ENCODE measurements at regions not wholly inside any gene's neighbourhood (a gene's known extent, or its start where the extent isn't known, plus 50 kb on each side); places are given as distances from the start of the nearest gene placed in this dataset.
A peak's percentile ranks its signal among the peaks of the same experiment; 100 is the strongest.

DNA sequence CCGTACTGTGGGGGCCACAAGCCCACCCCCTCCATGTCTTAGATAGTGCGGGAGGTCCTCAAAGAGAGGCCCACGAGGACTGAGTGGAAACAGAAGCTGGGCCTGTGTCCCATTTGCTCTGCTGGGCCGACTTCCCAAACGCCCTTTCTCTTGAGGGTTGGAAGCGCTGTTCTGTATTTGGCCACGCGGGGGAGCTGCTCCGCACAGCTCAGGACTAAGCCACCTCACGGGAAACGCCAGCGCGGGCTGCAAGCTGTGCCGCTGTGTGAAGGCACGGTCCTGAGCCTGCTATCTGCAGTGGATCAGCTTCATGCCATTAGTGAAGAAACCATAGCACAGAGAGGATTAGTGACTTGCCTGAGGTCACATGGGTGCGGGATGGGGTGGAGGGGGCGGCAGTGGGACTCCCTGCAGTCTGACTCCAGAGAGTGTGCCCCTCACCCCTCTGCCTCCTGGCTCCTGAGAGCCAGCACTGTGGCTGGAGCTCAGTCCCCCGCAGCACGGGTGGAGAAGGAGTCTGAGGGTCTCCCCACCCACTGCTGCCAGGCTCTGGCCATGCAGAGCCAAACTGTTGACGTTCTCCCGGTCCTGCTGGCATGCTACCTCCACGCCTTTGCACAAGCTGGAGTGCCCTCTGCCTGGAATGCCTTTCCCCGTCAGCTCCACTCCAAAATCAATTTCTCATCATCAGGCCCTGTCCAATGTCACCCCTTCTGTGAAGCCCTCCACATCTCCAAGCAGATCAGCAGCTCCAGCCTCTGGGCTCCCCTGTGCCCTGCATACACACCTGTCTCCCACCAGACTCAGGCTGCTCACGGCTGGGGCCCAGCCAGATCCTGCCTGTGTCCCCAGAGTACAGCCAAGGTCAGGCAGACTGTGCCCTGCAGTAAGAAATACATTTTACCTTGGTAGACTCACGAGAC, 51.5 kb upstream of the LRRC32 start:
- DNase-seq = peak; percentile 99

DNA sequence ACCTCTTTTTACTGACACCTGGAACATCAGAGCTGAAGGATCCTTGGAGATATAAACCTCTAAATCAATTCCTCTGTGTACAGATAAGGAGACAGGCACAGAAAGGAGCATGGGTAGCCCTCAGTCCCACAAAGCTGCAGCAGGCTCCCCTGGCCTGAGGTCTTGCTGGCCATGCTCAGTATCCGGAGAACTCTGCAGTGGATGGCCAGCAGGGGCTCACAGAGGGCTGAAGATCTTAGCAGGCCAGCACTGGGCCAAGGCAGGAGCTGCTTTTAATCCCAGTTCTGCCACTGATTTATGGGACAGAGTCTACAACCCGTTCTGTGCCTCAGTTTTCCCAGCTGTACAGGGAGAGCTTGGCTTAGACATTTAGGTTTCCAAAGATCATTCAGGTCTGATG, 52.6 kb upstream of the LRRC32 start:
- no peak for DNase-seq

DNA sequence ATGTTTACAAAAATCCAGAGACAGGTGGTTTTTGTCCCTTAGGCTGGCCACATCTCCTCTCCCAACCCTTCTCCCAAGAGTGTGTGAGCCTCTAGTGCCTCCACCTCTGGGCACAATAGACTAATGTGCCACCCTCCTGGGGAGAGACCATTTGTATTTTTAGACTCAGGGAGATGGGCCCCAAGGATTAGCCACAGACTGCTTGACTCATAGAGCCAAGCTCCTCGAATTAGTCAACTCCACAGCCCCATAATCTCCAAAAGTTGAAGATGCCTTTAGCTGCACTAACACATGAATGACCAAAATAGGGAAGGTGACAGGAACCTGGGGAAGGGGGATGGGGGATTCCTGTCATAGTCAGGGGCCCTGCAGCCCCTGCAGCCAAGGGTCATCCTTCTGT, 53.0 kb upstream of the LRRC32 start:
- no peak for DNase-seq

DNA sequence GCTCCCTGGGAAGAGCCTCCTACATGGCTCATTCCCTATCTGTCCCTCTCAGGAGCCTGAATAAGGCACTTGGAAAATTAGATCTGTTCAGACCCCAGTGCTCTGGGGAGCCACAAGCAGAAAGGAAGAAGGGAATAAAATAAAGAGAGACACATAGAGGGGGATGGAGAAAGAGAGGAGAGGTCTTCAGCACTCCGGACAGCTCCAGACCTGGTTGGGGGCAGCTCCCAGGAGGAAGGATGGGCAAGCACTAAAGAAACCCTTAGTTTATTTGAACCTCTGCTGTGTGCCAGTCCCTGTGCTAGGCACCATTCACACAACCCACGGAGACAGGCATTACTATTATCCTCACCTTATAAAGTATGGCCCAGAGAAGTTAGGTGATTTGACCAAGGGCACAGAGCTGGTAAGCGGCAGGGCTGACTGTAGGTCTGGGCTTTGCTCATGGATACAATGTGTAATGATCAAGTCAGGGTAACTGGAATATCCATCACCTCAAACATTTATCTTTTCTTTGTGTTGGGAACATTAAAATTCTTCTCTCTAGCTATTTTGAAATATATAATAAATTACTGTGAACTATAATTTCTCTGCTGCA, 53.7 kb upstream of the LRRC32 start:
- DNase-seq = peak; percentile 54

DNA sequence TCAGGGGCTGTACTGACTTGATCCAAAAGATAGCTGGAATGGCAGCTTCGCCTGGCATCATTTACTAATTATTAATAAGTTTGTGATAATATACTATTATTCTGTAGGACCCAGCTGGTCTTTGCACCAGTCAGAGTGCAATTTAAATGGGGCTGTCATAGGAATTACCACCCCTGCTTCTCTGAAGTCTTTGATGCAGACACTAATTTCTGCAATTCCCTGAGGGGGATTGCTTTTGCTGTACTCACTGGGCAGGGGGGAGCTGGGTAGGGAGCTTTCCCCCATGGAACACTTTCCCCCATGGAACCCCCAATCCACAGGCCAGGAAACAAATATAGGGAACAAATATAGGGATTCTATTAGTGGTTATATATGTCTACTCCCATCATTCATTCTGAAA, 54.9 kb upstream of the TSKU start:
- DNase-seq = no peak

- no peak for DNase-seq
Measured at GRCh38 chr11:76728778-76729177, 54.4 kb upstream of the TSKU start.

- DNase-seq = no peak
Measured at GRCh38 chr11:76729214-76729613, 53.9 kb upstream of the TSKU start.

DNA sequence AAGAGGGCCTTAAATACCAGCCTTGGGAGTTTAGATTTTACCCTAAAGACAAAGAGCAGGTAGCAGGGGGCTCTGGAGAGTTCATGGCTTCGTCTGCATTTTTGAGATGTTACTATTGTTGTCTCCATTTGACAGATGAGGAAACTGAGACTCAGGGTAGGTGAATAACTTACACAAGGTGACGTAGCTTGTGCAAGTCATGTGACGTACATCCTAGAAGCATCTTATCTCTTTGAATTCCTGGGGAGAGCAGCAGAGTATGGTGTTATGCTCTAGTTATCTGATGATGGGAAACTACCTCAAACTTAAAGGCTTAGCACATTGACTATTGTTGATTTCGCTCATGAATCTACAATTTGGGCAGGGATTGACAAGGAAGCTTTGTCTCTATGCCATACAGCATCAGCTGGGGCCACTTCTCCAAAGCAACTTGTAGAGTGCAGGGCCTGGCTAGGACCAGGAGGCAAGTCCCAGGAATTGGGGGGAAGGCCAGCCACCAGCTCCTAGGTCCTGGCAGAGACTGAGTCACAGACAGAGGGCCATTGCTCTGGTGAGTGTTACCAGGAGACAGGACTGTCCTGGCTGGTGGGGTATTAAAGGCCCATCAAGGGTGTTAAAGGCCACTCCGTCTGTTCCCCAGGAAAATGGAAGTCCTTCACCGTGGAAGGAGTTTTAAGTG, 52.1 kb upstream of the TSKU start:
- DNase-seq = no peak

- DNase-seq = no peak
Measured at GRCh38 chr11:76732643-76733042, 50.5 kb upstream of the TSKU start.
